Stimulated activated CD8-positive, alpha-beta memory T cell treated with anti-CD3 and anti-CD28 coated beads, Interleukin-4, amount 100 ng/mL, for 1 hour (primary cell): ENCODE measurements at regions not wholly inside any gene's neighbourhood (a gene's known extent, or its start where the extent isn't known, plus 50 kb on each side); places are given as distances from the start of the nearest gene placed in this dataset.
"Not testable (repeated sequence)": the region's sequence is repeated elsewhere in the genome, so short reads cannot be mapped to it uniquely, and the experiment has no call there.

Source experiments
- DNase-seq, 2 donors: peaks; one replicate each; pipeline ENCODE4 v3.0.0-alpha.2; 2020; ENCODE audit warnings: low read depth in 2 of 2, low spot score in 1 of 2

DNA sequence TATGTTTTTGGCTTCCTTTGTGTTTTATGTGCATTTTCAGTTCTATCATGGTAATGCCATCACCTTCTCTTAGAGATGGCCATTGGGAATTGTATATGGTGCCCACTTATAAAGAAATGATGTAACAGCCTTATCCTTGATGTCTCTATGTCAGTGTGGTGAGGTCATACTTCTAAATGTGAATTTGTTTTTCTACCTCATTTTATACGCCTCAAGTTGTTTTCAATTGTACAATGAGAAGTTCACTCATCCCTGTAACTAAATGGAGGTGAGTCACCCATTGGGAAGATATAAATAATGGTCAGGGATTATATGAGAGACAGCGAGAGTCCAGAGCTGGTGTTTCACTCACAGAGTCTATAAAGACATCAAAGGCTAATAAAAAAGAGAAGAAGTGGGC lies 402.4 kb downstream of the AGTPBP1 start:
- DNase-seq: no peak

DNA sequence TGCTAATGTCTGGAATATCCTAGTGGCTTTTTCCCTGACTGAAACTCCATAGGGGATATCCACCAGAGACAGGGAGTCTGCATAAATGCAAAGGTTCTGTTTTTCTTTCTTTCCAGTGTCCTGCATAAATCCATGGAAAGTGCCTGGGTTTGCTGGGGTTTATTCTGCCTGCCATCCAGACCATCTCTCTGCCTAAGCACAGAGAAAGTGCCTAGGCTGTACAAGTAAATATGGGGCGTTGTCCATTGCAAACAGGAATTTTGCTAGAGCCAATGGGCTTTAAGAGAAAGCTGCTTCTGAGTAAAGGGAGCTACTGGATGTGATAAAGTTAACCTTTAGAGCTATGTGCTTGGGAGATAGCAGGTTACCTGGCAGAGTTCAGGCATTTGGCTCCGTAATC lies 407.5 kb downstream of the AGTPBP1 start:
- no peak for DNase-seq

DNA sequence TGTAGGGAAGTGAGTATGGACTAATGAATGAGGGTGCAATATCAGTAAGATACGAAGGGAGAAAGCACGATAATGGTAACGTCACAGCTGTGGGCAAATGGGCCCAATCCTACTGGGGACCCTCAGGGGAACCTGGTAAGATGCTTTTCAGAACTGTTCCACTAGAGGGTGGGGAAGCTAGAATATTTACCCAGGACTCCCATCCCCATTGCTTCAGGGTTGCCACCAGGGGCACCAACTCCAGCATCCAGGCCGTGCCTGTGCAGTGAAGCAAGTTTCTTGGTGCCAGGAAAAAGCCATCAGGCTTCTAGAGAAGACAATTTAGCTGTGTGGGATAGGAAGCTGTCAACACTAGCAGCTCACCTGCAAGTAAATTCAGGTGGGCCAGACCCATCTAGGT lies 409.3 kb downstream of the AGTPBP1 start:
- DNase-seq: no peak

DNA sequence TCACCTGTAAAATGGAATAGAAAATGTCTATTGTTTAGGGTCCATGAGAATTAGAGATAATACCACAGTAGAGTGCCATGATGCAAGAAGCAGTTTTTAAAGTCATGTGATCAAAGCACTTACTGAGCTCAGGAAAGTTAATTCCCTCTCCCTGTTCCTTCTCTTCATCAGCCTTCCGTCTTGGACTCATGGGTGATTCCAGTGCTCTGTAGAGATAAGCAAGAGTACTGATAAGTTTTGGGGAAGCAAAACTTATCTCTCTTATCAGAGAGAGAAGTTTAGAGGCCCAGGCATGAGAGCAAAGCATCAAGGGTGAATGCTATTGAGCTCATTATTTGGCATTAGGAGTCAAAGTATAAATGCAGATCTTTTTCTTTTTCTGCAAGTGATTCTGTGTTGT lies 410.1 kb downstream of the AGTPBP1 start:
- DNase-seq: no peak

DNA sequence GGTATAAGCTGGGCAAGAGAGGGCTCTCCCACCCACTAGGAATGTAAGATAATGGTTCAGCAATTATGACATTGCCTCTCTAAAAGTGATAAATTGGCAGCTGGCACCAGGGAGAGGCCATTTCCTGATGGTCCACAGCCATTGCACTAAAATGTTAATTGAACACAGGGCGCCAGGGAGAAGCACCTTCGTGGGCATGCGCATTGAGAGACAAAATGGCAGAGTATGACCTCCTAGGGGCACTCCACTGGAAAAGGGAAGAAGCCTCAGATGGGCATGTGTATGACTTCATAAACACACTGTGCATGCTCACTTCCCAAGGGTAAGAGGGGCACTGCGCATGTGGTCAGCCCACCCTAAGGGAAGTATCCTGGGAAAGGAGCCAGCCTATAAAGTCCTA lies 419.2 kb downstream of the AGTPBP1 start:
- no peak for DNase-seq

DNA sequence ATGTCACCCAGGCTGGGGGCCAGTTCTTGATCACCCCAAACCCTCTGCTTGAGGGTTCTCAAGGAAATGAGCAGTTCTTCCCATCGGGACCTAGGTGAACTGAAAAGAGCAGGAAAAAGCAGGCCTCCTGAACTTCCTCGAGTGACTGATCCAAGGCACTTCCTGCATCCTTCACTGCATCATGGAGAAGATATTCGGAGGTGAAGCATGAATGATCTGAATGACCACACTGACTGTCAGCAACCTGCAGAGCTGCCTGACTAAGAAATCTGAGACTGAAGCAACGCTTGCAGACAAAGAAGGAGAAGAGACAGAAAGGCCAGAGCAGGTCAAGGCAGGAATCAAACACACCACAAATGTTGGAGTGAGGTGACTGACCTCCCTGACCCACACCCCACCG lies 420.2 kb downstream of the AGTPBP1 start:
- DNase-seq: no peak

DNA sequence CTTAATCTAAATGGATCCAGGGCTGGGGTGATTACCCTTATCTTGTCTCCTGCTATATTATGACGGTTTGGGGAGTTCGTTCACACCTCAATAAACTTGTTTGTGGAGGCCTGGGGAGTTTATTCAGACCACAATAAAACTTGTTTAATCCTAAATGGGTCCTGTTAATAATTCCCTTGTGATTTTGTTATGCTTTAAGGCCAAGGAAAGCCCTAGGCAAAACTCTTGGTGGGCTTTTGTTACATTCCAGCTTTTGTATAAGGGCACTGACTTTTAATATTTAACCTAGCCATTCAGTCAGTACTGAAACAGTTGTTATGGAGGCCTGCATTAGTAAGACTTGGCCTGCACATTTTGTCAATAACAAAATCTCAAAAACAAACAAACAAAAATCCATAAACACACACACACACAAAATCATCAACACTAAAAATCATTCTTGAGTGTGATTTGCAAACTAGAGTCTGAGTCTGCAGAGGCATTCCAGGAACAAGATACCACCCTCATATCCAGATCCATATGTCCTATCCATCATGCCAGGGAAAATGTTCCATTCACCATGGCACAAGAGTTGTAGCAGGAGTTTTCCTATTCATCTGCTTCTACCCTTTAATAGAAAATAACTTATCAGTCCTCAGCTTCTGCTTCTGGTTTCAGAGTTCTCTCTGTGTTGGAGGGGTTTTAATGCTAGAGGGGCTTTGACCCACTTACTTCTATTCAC lies 421.7 kb downstream of the AGTPBP1 start:
- DNase-seq: no peak

DNA sequence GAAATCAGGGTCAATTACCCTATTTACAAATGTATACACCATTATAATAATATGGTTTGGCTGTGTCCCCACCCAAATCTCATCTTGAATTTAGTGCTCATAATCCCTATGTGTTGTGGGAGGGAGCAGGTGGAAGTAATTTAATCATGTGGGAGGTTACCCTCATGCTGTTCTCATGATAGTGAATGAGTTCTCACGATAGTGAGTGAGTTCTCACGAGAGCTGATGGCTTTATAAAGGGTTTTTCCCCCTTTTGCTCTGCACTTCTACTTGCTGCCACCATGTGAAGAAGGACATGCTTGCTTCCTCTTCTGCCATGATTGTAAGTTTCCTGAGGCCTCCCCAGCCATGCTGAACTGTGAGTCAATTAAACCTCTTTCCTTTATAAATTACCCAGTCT lies 426.2 kb downstream of the AGTPBP1 start:
- not testable (repeated sequence) for DNase-seq

DNA sequence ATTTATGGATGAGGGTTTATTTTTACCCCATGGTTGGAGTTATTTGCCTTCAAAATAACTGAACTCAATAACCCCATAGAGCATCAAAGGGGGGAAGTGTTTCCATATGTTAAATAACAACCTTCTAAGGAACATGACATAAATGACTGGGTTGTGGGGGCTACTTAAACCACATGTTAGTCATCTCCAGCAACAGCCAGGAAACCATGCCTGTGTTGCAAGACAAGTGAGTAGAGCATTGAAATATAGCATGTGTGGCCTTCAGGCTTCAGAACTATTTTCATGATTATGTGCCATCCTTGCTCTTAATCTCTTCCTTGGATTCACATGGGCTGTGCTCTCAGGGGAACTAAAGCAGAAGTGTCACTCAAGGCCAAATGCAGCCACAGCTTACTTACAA lies 431.2 kb downstream of the AGTPBP1 start:
- no peak for DNase-seq

DNA sequence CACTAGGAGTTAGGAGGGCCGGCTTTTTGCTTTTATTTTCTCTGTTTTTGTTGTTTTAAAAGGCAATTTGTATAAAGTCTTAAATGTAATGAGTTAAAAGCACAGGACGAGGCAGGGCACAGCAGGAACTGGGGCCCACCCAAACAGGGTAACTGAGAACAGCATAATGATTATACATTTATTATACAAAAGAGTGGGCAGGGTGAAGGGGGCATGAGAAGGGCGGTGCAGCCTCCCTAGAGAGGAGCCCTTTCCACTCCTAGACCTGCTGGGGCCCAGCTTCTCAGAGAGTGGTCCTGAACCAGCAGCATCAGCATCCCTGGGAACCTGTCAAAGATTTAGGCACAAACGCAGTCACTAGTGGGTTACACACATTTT lies 438.0 kb downstream of the AGTPBP1 start:
- no peak for DNase-seq

DNA sequence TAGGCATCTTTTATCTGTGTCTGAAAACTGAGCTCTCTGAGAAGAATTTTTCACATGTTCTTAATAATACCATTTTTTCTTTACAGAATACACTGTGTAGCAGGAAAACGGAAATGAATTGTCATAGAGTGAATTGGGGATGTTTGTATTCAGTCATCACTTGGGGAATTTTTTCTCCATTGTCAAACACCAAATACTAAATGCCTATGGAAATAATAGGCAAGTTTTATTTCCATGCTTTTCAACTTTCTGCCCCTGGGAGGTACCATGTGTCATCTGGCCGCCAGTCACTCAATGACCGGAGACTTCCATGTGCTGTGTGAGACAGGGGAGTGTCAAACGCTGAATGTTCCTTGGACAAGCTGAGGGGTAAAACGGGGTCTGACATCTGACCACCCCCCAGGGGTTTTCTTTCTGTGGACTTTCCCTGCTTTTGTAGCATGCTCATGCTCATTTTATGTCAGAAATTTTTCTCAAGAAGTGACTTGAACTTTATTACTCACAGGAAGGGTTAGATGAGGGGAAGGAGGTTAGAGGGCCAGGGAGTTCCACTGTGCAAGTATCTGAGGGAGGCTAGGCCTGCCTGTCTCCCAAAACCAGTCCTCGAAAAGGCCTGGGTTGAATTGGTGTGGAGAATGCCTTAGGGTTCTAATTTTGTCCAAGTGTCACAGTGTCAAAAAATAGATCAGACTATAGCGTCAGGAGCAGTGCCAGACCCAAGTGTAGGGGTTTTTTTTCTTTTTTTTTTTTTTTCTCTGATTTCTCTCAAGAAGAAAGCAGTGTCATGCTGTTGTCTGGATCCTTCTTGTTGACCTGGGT lies 438.6 kb downstream of the AGTPBP1 start:
- no peak for DNase-seq

DNA sequence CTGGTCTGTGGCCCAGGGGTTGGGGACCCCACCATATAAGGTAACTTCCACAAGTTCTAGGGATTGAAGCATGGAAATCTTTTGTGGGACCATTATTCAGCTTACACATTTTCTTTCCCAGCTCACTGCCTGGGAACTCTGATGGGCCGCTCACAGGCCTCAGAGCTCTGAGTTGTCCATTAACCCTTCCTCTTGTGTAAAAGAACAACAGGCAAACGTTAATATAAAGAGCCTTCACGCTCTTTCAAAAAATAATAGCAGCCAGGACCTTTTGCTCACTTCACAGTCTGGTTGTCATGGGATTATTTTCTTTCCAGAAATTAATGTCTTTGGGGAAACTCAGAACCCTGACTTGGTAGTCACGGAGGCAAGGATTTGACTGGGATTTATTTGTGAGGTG lies 443.3 kb downstream of the AGTPBP1 start:
- DNase-seq: no peak

DNA sequence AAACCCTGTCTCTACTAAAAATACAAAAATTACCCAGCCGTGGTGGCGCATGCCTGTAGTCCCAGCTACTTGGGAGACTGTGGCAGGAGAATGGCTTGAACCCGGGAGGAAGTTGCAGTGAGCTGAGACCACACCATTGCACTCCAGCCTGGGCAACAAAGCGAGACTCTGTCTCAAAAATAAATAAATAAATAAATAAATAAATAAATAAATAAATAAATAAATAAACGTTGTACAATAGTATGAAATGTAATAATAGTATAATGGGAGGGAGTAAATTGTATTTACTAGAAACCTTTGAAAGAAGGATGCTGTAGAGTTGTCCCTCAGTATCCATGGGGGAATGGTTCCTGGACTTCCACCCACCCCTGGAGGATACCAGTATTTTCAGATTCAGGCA lies 446.5 kb downstream of the AGTPBP1 start:
- not testable (repeated sequence) for DNase-seq

DNA sequence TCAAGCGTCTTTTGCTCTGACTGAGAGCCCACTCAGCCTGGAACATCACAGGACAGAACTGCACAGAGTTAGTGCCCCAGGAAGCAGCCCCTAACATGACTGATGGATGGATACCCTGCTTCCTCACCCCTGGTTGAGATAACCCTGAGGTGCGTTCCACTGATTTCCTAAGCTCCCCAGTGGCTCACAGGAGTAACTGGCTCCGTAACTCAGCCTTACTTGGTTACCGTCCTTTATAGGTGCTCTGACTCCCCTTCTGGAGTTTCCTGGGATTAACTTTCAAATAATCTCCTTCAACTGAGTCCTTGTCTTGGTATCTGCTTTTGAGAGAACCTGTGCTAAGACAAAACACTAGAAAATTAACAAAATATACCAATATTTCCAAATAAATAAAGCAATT lies 449.5 kb downstream of the AGTPBP1 start:
- DNase-seq: no peak

DNA sequence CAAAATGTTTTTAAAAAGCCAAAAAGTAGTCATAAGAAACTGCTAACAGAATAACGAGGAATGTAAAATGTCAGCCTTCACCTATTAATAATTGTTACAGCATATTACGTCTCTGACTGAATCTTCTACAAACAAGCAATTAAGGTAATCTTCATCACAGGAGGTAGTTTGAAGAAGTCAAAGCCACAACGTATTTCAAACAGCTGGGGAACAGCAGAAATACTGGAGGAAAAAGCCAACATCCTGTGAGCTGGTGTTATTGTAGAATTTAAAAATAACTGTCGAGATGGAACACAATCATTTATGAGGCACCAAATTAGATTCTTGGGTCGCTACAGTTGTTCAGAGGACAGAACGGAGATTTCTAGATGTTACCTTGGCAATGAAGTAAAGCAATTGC lies 450.5 kb downstream of the AGTPBP1 start:
- DNase-seq: no peak

DNA sequence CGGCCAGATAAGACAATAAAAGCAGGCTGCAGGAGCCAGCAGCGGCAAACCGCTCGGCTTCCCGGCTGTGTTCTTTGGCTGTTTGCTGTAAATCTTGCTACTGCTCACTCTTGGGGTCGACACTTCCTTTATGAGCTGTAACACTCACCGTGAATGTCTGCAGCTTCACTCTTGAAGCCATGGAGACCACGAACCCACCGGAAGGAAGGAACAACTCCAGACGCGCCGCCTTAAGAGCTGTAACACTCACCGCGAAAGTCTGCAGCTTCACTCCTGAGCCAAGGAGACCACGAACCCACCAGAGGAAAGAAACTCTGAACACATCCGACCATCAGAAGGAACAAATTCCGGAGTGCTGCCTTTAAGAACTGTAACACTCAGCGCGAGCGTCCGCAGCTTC lies 451.7 kb downstream of the AGTPBP1 start:
- DNase-seq: peak; percentile 1 to 9

DNA sequence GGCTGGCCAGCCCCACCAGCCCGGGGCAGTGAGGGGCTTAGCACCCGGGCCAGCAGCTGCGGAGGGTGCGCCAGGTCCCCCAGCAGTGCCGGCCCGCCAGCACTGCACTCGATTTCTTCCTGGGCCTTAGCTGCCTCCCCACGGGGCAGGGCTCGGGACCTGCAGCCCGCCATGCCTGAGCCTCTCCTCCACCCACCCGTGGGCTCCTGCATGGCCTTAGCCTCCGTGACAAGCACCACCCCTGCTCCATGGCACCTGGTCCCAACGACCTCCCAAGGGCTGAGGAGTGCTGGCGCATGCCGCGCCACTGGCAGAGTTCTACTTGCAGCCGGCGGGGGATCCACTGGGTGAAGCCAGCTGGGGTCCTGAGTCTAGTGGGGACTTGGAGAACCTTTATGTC lies 452.6 kb downstream of the AGTPBP1 start:
- no peak for DNase-seq

DNA sequence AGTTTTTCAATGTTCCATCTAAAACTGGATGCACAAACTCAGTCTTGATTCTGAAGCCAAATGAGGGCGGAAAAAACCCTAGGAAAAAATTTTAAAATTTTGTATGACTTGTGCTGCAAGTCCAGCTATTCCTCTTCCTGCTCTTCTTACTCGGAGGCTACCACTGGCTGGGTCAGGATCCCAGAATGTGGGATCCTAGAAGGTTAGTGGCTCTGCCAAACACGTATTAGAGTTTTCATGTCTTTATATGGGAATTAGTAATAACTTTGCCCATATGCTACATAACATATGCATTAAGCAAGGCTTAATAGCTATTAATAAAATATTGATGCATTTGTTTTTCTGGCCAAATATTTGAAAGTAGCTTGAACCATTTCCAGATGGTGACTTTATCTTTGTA lies 458.3 kb downstream of the AGTPBP1 start:
- DNase-seq: no peak

DNA sequence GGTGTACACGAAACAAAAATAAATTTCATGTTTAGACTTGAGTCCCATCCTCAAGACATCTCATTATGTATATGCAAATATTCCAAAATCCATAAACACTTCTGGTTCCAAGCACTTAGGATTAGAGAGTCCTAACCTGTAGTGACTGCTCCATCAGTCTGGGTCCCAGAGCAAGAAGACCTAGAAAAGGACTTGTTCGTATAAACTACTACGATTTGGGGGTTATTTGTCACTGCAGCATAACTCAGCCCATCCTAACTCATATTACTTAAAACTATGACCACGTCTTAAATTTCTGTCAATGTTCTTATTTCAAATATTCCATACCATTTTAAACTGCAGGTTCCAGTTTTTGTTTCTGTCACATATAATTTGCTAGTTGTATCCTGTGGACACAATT lies 463.0 kb downstream of the AGTPBP1 start:
- DNase-seq: no peak

DNA sequence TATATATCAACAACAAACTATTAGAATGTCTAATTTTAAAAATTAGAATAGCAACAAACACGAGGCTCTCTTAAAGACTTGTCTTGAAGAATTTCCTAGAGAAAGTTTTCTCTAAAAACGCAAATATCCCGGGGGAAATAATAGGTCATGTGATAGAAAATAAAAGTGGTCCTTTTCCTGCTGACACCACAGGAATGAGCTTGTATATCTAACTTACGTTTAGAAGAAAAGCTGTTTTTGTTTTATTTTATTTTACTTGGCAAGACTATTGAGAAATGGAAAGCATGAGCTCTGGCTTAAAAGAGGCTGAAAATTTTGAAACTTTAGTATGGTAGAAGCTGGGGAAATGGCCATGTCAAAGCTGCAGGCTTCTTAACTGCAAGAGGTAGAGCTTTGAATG lies 465.0 kb downstream of the AGTPBP1 start:
- no peak for DNase-seq

DNA sequence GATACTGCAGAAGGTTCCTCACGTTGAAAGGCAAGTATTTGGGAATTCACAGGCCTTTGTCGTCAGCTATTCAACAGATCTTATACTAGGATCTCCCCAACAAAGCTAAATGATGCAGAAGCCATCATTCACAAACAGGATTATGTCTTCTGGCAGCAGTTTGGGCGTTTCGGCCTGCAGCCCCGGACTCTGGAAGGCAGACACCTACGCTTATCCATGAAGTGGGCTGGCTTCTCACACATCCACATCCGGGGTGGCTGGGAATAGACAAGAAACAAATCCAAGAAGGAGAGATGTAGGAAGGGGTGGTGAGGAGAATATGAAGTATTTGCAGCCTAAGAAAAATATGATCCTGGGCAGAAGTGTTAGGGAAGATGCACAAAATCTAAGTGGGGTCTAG lies 471.9 kb downstream of the AGTPBP1 start:
- DNase-seq: no peak

DNA sequence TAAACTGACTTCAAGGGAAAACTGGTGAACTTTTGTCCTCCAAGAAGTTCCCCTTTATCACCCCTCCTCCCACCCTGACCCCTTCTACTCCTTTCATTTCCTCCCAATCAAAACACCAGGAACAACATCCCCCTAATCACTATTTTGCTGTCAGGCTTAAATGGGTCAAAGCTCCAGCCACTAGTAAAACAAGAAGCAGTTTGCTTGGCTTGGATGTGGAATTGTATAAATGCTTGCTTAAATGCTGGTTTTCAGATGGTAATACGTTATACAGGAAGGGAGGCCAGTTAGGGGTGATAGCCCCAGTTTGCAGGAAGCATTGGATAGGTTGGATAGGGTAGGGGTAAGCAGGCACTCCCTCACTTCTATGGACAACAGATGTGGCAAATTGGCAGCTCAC lies 473.6 kb downstream of the AGTPBP1 start:
- no peak for DNase-seq

DNA sequence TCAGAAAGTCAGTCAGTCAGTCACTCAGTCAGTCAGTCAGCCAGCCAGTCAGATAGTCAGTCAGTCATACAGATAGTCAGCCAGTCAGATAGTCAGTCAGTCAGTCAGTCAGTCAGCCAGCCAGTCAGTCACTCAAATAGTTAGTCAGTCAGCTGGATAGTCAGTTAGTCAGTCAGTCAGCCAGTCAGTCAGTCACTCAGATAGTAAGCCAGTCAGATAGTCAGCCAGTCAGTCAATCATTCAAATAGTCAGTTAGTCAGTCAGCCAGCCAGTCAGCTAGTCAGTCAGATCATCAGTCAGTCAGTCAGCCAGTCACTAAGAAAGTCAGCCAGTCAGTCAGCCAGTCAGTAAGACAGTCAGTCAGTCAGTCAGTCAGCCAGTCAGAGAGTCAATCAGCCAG lies 477.1 kb downstream of the AGTPBP1 start:
- DNase-seq: no peak
